ENCODE measurements at regions not wholly inside any gene's neighbourhood (a gene's known extent, or its start where the extent isn't known, plus 50 kb on each side); places are given as distances from the start of the nearest gene placed in this dataset.

DNA sequence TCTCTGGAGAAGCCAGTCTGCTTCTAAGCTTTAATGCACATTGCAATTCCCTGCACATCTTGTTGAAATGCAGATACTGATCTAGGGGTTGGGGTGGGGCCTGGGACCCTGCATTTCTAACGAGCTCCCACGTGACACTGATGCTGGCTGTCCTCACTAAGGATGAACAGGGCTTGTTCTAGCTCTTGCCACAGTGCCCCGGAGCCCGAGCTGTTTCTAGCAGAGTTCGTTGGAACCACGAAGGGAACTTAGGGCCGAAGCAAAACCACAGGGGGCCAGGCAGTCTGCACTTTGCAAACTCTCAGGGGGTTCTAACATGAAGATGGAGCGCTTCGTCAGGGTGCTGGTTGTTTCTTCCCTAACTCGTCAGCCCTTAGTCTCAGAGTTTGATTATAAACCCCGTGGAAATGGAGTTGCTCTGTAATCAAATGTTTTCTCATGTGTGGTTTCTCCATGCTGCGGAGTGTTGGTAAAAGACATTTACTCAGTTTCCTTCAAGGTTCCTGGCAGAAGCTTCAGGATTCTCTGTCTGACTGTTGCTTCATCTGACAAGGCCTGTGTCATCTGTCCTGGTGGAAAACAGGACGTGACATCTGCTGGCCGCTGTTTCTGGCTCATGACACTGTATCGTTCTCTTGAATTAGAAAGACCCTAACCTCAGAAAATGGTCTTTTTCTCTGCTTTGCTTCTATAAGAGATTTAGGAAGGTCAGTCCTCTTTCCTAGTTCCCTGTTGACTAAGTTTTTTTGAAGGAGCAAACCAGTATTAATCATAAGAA is 221.5 kb downstream of the TEX29 start:
- DNase-seq, result no peak

GRCh38 chr13:111542530-111543341 is 222.3 kb downstream of the TEX29 start:
- no peak for DNase-seq

GRCh38 chr13:111546921-111547675 is 226.7 kb downstream of the TEX29 start:
- no peak for DNase-seq

DNA sequence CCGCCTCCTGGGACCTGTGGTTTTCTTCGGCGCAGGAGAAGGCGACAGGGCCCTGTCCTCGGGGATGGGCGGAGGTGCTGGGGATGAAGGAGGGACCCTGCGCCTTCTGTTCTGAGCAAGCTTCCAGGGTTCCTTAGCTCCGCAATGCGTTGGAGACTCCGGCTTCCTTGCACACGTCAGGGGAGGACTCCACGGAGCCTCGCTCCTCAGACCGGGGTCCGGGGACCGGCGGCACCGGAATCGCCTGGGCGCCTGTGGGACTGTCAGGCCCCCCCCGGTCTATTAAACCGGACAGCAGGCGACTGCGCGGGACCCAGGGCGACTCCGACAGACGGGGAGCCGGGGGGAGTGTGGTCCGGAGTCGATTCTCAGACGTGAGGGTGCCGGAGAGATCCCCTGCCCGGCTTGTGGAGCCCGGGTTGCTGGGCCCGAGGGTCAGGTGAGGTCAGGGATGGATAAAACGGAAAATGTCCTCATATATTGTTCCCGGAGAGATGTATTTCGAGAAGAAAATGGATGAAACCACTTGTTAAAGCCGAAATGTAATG is 227.4 kb downstream of the TEX29 start:
- no peak for DNase-seq

- DNase-seq, result no peak
Observed at GRCh38 chr13:111548301-111548700, 227.9 kb downstream of the TEX29 start.

GRCh38 chr13:111548805-111549204 is 228.4 kb downstream of the TEX29 start:
- no peak for DNase-seq

GRCh38 chr13:111549464-111549863 is 229.0 kb downstream of the TEX29 start:
- DNase-seq, result no peak

GRCh38 chr13:111550062-111550461 is 229.6 kb downstream of the TEX29 start:
- no peak for DNase-seq

DNA sequence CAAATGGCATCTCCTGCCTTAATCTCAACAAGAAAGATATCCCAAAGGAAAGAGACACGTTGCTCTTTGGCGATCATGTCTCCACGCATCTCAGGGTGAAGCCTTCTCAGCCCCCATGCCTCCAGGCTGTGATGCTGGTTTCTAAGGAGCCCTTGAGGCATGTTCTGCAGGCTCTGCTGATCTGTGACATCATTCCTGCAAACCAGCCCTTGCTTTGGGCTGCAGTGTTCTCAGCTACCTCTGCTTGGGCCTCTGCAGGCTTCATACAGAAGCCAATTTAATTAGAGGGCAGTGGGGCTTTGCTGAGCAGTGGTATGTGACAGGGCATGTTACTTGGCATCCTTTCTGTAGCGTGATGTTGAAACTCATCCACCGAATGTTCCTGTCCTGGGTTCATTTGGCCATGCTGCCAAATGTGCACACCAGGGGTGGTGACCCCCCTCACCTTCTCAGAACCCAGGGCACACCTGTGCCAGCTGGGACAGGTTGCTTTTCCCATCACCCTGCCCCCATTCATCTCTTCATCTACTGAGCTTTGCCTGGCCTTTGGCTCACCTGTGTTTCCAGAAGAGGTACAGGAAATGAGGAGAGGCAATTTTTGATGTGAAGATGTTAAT is 230.9 kb downstream of the TEX29 start:
- no peak for DNase-seq

- DNase-seq, result no peak
Observed at GRCh38 chr13:111552891-111553655, 232.6 kb downstream of the TEX29 start.

DNA sequence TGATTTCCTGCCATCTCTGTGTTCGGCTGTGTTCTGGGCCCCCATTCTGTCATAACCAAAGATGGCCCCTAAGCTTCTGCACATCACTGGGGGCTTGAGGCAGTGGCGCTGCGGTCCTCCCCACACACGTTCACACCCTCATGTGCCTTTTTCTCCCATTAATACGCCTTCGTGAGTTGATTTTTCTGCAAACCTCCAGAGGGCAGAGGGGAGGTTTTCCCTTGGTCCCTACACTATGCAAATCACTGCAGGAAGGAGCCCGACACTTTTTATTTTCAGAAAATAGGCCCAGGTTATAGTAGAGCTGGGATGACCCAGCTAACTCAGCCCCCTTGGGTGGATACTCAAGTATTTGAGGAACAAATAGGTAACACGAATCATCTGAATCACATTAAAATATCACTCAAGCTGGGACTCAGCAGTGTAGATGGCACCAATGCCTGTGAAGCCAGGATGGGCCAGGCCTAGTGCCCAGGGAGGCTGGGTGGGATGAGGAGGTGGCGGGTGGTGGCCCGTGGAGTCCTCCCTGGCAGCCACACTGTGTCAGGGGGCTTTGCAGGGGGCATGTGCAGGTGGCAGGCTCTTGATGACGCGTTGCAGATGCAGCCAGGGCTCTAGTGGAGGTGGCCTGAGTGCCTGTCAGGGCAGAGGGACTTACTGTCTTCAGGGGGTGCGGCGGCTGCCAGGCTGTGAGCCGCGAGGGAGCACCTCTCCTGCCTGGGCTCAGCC is 234.3 kb downstream of the TEX29 start:
- no peak for DNase-seq

GRCh38 chr13:111555268-111555808 is 234.9 kb downstream of the TEX29 start:
- DNase-seq, result no peak

- DNase-seq, result no peak
Observed at GRCh38 chr13:111555903-111556302, 235.5 kb downstream of the TEX29 start.

GRCh38 chr13:111556496-111556895 is 236.1 kb downstream of the TEX29 start:
- no peak for DNase-seq

GRCh38 chr13:111557921-111558699 is 237.7 kb downstream of the TEX29 start:
- DNase-seq, result no peak

DNA sequence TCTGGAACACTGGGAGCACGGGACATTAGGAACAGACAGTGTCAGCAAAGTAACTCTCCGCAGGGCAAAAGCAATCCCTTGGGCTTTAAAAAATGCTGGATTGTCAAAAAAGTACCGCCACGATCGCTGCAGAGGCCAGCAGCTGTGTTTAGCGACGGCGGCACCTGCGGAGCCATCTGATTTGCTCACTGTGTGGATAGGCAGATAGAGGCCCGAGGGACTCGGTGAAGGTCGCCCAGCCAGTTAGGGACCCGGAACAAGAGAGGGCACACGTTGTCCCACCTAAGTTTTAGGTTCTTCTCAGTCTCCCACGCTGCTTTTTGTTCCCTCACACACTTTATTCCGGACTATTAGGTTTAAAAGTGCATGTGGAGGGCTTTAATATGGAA is 238.3 kb downstream of the TEX29 start:
- DNase-seq, result no peak

- no peak for DNase-seq
Observed at GRCh38 chr13:111559612-111560403, 239.4 kb downstream of the TEX29 start.

DNA sequence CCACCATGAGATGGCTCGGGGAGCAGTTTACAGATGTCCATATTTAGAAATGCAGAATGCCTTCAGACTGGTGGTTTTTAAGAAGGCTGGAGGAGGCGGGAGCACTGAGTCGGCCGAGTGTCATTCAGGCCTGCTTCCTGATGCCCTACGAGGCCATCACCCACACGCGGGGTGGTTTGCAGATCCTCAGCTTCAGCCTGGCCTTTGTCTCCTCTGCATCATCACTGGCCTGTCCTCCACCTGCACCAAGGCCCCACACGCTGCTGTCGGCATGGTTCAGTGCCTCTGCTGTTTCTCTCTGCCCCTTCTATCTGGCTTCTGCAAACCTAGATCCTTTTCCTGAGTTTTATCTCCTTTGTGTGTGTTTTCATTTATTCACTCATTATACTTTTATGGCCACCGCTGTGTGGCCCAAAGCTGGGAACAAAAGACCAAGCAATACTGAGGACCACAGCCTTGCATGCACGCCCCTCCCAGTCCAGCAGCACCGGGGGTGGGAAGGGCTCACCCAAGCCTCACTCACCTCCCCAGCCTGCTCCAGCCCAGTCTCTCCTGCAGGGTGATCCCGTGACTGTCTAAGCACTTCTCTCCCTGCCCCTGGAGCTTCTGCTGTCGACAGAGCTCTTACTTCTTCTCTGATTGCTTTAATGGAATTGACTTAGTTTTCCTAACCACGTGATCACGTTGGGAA is 240.8 kb downstream of the TEX29 start:
- DNase-seq, result no peak

DNA sequence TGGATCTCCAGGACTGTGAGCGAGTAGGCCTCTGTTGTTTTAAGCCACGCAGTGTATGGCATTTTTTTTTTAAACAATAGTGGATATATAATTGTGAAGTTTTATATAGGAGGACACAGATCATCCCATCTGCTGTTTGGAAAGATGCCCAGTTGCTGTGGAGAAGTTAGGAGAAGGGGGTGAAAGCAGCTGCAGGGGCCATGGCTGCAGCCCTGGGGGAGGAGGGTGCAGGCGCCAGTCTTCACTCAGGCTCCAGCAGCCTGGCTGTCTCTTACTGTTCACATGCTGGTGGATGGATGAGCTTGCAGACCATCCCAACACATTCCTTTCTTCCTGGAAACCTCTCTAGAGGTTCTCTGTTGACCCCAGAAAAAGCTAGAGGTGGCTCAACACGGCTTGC is 242.3 kb downstream of the TEX29 start:
- no peak for DNase-seq

Measured in NCI-H2107 (cell line).